ENCODE measurements at regions not wholly inside any gene's neighbourhood (a gene's known extent, or its start where the extent isn't known, plus 50 kb on each side); places are given as distances from the start of the nearest gene placed in this dataset.

DNA sequence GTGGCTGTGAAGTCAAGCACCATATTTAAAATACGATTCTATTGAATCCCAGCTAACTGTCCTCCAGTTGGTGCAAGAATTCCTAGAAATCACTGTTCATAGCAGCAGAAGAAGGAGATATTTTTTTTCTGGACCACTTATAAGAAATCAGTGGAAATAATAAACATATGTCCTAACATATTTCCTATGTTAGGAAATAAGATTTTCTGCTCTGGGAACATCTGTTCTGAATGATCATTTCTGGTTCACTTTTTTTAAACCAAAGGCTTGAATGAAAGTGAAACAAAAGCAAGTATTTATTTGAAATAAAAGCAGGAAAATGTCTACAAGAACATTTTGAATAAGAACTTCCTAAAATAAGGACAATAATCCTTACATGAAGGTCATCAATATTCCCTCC lies 138.9 kb upstream of the RALGAPA2 start:
- Histone ChIP-seq H3K36me3 (no peaks in the 10 kb centered on the region), H3K27me3 (replicated peaks in 1 of 7) (peaks cover 0 to 9% (median 0%) of the 10 kb centered on the region in 7 donors), H3K4me3 (no peak overlapping the region), H3K27ac (no peak overlapping the region), H3K9me3 (peaks cover 0 to 8% (median 0%) of the 10 kb centered on the region in 8 donors), H3K4me1 (peaks cover 0 to 4% (median 0%) of the 10 kb centered on the region in 6 donors)
- intact Hi-C loops (cut with DNase I; ENCODE audit: low total_unique reads), result no loop called here
- TF ChIP-seq POLR2A (IDR thresholded peaks at IDR 0.05) (no peak), CTCF (IDR thresholded peaks at IDR 0.05 in 8 of 11, conservative IDR thresholded peaks at IDR 0.05 in 3 of 11) (no peak), POLR2AphosphoS5 (IDR thresholded peaks at IDR 0.05) (no peak)
- DNase-seq, result no peak
- WGBS, 5 donors, result 53 to 84% (median 78%) methylated on average over 1 of the region's 1 CpG

DNA sequence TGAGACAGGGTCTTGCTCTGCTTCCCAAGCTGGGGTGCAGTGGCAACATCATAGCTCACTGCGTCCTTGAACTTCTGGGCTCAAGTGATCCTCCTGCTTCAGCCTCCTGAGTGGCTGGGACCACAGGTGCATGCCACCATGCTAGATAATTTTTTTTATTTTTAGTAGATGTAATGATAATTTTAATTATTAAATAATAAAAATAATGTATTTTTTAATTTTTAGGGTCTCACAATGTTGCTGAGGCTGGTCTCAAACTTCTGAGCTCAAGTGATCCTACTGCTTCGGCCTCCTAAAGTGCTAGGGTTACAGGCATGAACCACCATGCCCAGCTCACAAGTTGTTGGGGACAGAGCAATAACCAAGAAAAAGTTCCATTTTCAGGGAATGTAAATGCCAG lies 138.0 kb upstream of the RALGAPA2 start:
- 86 to 98% (median 91%) methylated on average over 2 of the region's 2 CpGs for whole genome bisulfite sequencing, 5 donors
- no peaks in the 10 kb centered on the region for H3K27me3 ChIP-seq (replicated peaks in 1 of 7)
- DNase-seq, result no peak
- no peak overlapping the region for H3K4me3 ChIP-seq
- H3K27ac ChIP-seq, result no peak overlapping the region
- H3K4me1 ChIP-seq, result no peaks in the 10 kb centered on the region
- peaks cover 0 to 8% (median 0%) of the 10 kb centered on the region in 8 donors for H3K9me3 ChIP-seq
- H3K36me3 ChIP-seq, result no peaks in the 10 kb centered on the region
- intact Hi-C loops (cut with DNase I; ENCODE audit: low total_unique reads), result no loop called here
- no peak for TF ChIP-seq POLR2AphosphoS5 (IDR thresholded peaks at IDR 0.05)

DNA sequence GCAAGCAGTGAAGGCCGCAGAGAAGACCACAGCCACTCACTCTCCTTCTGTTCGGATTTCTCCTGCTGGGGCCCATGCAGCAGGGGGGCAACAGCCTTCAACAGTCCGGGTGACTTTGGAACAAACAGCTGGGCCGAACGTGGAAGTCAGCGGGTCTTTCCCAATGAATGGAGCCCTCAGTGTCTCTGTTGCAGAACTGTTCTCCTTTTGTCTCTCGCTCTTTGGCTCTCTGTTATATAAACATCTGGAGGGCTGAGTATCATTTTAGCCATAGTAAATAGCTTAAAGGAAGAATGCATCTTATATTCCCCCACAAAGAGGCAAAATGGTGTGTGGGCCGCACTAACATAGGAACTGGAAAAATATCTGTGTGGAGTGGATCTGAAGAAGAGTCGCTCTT lies 136.7 kb upstream of the RALGAPA2 start:
- Histone ChIP-seq H3K4me3 (no peak overlapping the region), H3K27me3 (replicated peaks in 1 of 7) (no peaks in the 10 kb centered on the region), H3K36me3 (no peaks in the 10 kb centered on the region), H3K27ac (no peak overlapping the region), H3K4me1 (no peaks in the 10 kb centered on the region), H3K9me3 (peaks cover 0 to 8% (median 0%) of the 10 kb centered on the region in 8 donors)
- TF ChIP-seq POLR2A (IDR thresholded peaks at IDR 0.05), result no peak
- no peak for TF ChIP-seq POLR2AphosphoS5 (IDR thresholded peaks at IDR 0.05)
- no peak for TF ChIP-seq CTCF (IDR thresholded peaks at IDR 0.05 in 8 of 11, conservative IDR thresholded peaks at IDR 0.05 in 3 of 11)
- 76 to 92% (median 81%) methylated on average over 8 to 9 of the region's 9 CpGs for WGBS, 5 donors
- intact Hi-C loops (cut with DNase I; ENCODE audit: low total_unique reads), result no loop called here
- no peak for DNase-seq

DNA sequence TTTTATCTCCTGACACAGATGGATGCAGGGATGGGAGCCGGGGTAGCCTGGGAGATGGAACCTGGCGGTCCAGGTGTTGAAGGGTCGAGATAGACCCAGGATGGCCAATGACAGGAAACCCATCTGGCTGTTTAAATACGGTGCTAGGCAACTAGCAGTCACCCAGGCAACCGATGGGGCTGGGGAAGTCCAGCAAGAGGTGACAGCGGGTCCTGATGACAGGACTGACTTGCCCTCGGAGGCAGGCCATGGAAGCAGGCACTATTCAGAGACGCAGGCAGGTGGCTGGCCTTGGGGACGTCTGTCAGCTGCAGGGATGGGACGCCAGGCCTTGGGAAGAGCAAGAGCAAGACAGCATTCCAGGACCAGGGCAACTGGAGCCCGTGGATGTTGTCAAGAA lies 135.4 kb upstream of the RALGAPA2 start:
- no peak for DNase-seq

More for the DNA sequence above, 135.4 kb upstream of the RALGAPA2 start:
- H3K9me3 ChIP-seq, result peaks cover 0 to under 1% (median 0%) of the 10 kb centered on the region in 8 donors
- TF ChIP-seq POLR2AphosphoS5 (IDR thresholded peaks at IDR 0.05) (no peak), POLR2A (IDR thresholded peaks at IDR 0.05) (no peak), CTCF (IDR thresholded peaks at IDR 0.05 in 8 of 11, conservative IDR thresholded peaks at IDR 0.05 in 3 of 11) (no peak)
- no peaks in the 10 kb centered on the region for H3K4me1 ChIP-seq
- WGBS, 5 donors, result 77 to 89% (median 85%) methylated on average over 11 of the region's 11 CpGs
- H3K36me3 ChIP-seq, result no peaks in the 10 kb centered on the region
- H3K27me3 ChIP-seq (replicated peaks in 1 of 7), result no peaks in the 10 kb centered on the region
- H3K27ac ChIP-seq, result no peak overlapping the region
- intact Hi-C loops (cut with DNase I; ENCODE audit: low total_unique reads), result no loop called here
- no peak overlapping the region for H3K4me3 ChIP-seq

Measured in spleen (tissue), 11 donors.